IPS-20b (cell line): ENCODE measurements at regions not wholly inside any gene's neighbourhood (a gene's known extent, or its start where the extent isn't known, plus 50 kb on each side); places are given as distances from the start of the nearest gene placed in this dataset.

Source experiments
- H3K27ac ChIP-seq: one replicate; pipeline ENCODE4 v1.5.1; 2013; ENCODE audit warnings: low read length
- H3K27me3 ChIP-seq: 2 replicates; pipeline ENCODE4 v1.6.1; 2013; ENCODE audit warnings: mild to moderate bottlenecking, low read length, inconsistent platforms; ENCODE audit not compliant: insufficient read depth
- H3K36me3 ChIP-seq: 2 replicates; pipeline ENCODE4 v1.6.1; 2013; ENCODE audit warnings: low read depth, mild to moderate bottlenecking, inconsistent platforms, low read length, moderate library complexity; ENCODE audit not compliant: insufficient read depth
- H3K4me1 ChIP-seq: 2 replicates; pipeline ENCODE4 v1.6.1; 2013; ENCODE audit warnings: mild to moderate bottlenecking, control low read depth, inconsistent platforms, low read length, moderate library complexity; ENCODE audit not compliant: insufficient read depth
- H3K4me3 ChIP-seq: 2 replicates; pipeline ENCODE4 v1.5.1; 2013; ENCODE audit warnings: mild to moderate bottlenecking, low read length, inconsistent platforms
- H3K9ac ChIP-seq: 2 replicates; pipeline ENCODE4 v1.6.1; 2013; ENCODE audit warnings: low read depth, mild to moderate bottlenecking, inconsistent platforms, low read length, moderate library complexity
- H3K9me3 ChIP-seq: 2 replicates; pipeline ENCODE4 v1.6.1; 2013; ENCODE audit warnings: mild to moderate bottlenecking, low read depth, low read length, inconsistent platforms; ENCODE audit not compliant: insufficient read depth

DNA sequence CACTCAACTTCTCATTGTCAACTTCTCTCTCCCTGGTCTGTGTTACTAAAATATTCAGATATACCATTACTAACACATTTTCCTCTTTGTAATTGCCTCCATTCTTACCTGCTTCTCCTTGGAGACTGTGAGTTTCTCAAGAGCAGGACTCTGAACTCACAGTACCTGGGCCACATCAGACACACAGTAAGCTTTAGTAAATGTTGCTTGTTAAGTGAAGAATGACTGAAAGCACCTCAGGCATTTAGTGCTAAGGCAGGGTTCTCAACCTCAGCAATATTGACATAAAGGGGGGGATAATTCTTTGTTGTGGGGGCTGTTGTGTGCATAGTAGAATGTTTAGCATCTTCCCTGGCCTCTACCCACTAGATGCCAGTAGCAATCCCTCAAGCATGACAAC lies 72.0 kb upstream of the RAB11FIP2 start:
- Histone ChIP-seq H3K4me3 (no peak overlapping the region), H3K9ac (no peak overlapping the region), H3K4me1 (no peaks in the 10 kb centered on the region), H3K27me3 (no peaks in the 10 kb centered on the region), H3K9me3 (no peaks in the 10 kb centered on the region), H3K27ac (no peak overlapping the region), H3K36me3 (no peaks in the 10 kb centered on the region)

DNA sequence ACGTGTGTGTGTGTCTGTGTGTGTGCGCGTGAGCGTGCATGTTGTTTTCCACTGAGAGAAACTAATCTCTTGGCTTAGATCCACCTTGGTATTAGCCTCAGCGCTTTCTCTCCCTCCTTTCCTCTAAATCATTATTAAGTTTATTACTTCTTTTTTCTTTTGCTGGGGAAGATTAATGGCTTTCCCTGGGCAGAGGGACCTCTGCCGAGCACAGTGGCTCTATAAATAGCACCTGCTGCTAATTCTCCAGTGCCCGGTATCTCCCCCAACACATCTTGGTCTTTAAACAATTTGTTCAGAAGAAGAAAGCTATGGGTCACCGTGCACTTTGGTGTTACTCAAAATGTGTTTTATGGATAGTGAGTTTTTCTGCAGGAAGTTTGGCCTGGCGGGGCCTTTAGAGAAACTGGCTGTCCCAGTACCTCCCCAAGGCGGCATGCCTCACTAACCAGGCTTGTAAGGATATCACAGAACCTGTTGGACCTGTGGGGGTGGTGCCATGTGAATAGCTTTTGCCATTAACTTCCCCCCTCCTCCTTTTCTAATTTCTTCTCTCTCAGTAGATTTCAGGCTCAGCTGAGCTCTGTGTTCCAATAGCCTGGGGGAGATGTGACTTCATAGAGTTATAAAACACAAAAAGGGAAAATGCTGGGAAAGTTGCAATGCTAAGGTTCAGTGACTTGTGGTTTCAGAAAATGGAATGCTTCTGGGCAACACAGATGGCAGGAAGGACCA lies 70.1 kb upstream of the RAB11FIP2 start:
- Histone ChIP-seq H3K36me3 (no peaks in the 10 kb centered on the region), H3K9me3 (no peaks in the 10 kb centered on the region), H3K27ac (no peak overlapping the region), H3K4me1 (no peaks in the 10 kb centered on the region), H3K9ac (no peak overlapping the region), H3K27me3 (no peaks in the 10 kb centered on the region), H3K4me3 (no peak overlapping the region)

DNA sequence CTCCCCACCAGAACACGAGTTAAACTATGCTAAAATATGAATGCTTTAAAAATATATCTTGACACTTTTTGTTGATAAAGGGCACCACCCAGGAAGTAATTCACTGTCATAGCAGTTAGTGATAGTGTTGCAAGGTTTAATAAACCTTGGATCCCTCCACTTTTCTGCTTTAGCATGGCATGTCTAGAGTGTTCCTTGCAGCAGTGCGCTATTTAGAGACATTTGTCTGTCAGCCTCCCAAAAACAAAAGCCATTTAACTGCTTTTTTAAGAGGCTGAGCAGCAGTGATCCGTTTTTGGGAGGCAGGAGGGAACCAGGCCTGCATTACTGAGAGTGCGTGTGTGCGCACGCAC lies 69.6 kb upstream of the RAB11FIP2 start:
- H3K27ac ChIP-seq = no peak overlapping the region
- H3K9me3 ChIP-seq = no peaks in the 10 kb centered on the region
- H3K27me3 ChIP-seq = no peaks in the 10 kb centered on the region
- H3K36me3 ChIP-seq = no peaks in the 10 kb centered on the region
- no peaks in the 10 kb centered on the region for H3K4me1 ChIP-seq
- no peak overlapping the region for H3K9ac ChIP-seq
- H3K4me3 ChIP-seq = no peak overlapping the region

DNA sequence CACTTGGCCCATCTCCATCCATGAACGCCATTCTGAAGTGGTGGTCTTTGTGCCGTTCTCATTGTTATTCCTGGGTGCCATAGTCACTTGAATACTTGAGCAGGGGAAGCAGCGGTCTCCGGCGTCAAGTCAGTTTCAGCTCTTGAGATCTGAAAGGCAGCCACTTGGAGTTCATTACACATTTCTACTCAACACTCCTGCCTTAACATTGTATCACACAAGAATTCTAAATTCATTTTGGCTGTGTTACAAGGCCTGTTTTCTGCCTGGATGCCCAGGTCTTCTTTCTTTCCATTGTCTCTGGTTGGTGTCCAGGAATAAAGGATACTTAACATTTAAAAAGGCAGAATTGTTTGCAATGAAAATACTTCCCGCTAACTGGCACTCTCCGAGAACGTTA lies 69.0 kb upstream of the RAB11FIP2 start:
- H3K4me1 ChIP-seq = no peaks in the 10 kb centered on the region
- no peak overlapping the region for H3K4me3 ChIP-seq
- H3K9me3 ChIP-seq = no peaks in the 10 kb centered on the region
- H3K9ac ChIP-seq = no peak overlapping the region
- no peaks in the 10 kb centered on the region for H3K36me3 ChIP-seq
- no peak overlapping the region for H3K27ac ChIP-seq
- no peaks in the 10 kb centered on the region for H3K27me3 ChIP-seq

DNA sequence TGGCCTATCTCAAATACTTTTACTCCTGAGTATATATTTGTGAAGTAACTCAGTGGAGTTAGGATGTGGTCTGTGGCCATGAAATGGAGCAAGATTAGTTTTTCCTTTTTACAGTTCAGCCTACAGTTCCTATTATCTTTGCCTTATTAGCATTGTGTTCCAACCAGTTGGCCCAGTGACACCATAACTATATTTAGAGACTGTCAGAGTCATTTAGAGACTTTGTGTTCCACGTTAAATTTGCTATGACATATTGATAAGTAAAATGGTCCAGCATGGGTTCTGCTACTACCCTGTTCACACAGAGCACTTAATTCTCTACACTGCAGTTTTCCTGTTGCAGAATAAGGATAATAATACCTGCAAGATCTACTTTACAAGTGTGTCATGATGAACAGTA lies 68.3 kb upstream of the RAB11FIP2 start:
- Histone ChIP-seq H3K9me3 (no peaks in the 10 kb centered on the region), H3K27ac (no peak overlapping the region), H3K4me1 (no peaks in the 10 kb centered on the region), H3K27me3 (no peaks in the 10 kb centered on the region), H3K9ac (no peak overlapping the region), H3K36me3 (no peaks in the 10 kb centered on the region), H3K4me3 (no peak overlapping the region)

DNA sequence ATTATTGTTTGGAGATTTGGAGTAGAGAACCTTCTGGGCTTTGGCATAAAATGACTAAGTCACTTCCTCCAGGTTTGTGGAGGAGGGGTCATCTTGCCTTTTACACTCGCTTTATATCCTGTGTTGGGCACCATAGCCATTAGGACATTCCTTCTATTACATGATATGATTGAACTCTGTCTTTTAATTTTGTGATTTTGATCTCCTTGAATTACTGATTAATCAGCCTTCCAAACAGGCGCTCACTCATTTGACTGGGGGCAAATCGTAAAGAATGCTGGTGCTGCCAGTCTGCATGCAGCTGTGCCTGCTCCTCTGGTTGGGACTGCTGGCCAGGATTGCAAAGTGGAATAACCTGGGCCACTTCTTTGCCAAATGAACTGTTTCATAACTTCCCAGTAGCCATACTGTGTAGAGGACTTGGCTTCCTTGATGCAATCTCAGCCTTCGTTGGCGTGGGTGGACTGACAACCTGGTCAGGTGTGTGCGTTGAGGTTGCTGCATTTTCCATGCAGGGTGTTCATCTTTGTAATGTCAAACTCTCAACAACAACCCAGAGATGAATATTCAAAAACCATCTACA lies 65.9 kb upstream of the RAB11FIP2 start:
- Histone ChIP-seq H3K4me3 (no peak overlapping the region), H3K27ac (no peak overlapping the region), H3K9ac (no peak overlapping the region), H3K27me3 (no peaks in the 10 kb centered on the region), H3K4me1 (0 out of 2 replicates have a peak, but pooled peaks cover 3% of the 10 kb centered on the region), H3K9me3 (no peaks in the 10 kb centered on the region), H3K36me3 (no peaks in the 10 kb centered on the region)

DNA sequence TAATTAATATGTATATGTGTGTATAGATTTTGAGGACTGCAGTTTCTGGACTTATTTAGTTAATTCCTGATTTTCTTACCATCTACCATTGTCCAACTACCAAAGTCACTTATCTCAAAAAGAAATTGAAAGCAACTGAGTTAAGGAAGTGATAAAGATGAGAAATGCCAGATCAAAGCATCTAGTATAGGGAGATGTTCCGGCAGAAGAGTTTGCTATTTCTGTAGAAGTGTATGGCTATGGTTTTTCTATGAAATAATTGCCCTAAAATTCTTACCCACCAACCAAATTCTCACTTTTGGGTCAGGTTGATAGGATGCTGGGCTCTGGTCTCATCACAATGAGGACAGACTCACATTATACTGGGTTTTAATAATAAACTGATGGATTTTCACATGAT lies 64.0 kb upstream of the RAB11FIP2 start:
- Histone ChIP-seq H3K4me3 (no peak overlapping the region), H3K9ac (no peak overlapping the region), H3K27ac (no peak overlapping the region), H3K27me3 (no peaks in the 10 kb centered on the region), H3K36me3 (no peaks in the 10 kb centered on the region), H3K4me1 (0 out of 2 replicates have a peak, but pooled peaks cover 3% of the 10 kb centered on the region), H3K9me3 (no peaks in the 10 kb centered on the region; the same call in 1 of the 2 replicates)

DNA sequence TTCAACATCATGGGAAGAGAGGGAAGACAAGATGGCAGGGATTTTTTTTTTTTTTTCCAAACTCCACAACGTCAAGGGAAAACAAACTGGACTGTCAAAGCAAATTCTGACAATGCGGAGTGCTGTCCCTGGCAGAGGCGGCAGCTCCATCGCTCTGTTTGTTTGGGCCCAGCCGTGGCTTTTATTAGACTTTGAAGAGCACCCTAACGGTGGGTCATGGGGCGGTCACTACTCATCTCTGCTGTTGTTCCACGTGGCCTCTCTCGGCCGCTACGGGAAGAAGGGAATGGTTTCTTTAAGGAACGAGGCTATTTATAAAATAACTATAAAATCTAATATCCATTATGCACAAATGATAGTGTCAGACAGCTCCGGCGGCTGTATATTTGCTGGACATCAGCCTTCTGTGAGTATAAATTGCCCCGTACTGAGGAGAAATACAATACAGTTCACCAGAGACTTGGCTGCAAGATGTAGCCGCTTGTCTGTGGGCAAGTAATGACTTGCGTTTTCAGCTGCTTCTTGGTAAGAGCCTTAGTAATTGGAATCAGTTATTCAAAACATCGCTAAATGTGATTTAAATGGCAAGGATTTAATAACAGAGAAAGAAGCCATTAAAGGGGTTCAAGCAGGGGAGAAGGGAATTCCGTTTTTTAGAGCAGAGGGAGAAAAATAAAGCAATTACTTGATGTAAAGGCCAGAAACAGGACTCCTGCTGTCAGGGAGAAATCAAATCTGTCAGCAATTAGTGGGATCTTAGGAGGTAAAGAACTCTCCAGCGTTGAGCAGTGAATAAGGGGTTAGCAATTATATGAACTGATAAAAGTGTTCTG lies 61.7 kb upstream of the RAB11FIP2 start:
- no peaks in the 10 kb centered on the region for H3K36me3 ChIP-seq
- H3K27ac ChIP-seq = peak overlapping the region; percentile 11
- H3K9me3 ChIP-seq = no peaks in the 10 kb centered on the region; the same call in 1 of the 2 replicates
- H3K27me3 ChIP-seq = no peaks in the 10 kb centered on the region
- H3K9ac ChIP-seq = no peak overlapping the region
- no peak overlapping the region for H3K4me3 ChIP-seq
- H3K4me1 ChIP-seq = 0 out of 2 replicates have a peak, but pooled peaks cover 3% of the 10 kb centered on the region

DNA sequence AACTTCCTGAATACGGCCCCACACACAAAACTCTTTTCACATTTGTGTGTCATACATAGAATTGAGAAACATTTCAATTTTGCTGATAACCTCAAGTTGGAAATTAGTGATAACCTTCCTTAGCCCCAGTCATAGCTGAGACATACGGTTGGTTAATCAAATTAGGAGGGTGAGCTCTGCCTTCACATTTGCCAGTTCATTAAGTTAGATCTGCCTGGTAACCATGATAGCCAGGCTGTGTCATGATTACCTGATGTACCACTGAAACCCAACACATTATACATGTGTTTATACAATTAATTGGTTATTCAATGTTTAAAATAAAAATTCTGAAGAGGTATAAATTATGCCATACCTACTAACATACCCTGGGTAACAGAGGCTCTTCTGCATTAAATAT lies 60.8 kb upstream of the RAB11FIP2 start:
- Histone ChIP-seq H3K4me1 (0 out of 2 replicates have a peak, but pooled peaks cover 3% of the 10 kb centered on the region), H3K27me3 (no peaks in the 10 kb centered on the region), H3K27ac (no peak overlapping the region), H3K36me3 (no peaks in the 10 kb centered on the region), H3K4me3 (no peak overlapping the region), H3K9ac (no peak overlapping the region), H3K9me3 (no peaks in the 10 kb centered on the region; the same call in 1 of the 2 replicates)

DNA sequence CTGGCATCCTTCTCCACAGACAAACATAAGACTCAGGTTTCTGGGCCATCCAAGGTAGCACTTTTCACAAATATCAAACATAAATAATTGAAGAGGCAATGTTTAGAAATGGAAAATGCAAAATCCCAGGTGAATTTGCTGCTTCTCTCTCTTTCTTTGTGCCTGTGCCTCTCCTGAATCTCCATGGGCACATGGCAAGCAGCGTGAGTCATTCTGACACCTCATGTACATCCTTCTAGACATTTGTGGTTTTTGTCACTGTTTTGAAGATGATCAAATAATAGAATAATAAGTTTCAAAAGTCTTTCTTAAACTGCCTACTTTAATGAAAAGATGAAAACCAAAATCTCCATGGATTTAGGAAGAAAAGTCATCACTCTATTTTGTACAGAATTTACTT lies 60.3 kb upstream of the RAB11FIP2 start:
- Histone ChIP-seq H3K9ac (no peak overlapping the region), H3K4me1 (0 out of 2 replicates have a peak, but pooled peaks cover 3% of the 10 kb centered on the region), H3K36me3 (no peaks in the 10 kb centered on the region), H3K27me3 (no peaks in the 10 kb centered on the region), H3K9me3 (no peaks in the 10 kb centered on the region; the same call in 1 of the 2 replicates), H3K4me3 (no peak overlapping the region), H3K27ac (no peak overlapping the region)

DNA sequence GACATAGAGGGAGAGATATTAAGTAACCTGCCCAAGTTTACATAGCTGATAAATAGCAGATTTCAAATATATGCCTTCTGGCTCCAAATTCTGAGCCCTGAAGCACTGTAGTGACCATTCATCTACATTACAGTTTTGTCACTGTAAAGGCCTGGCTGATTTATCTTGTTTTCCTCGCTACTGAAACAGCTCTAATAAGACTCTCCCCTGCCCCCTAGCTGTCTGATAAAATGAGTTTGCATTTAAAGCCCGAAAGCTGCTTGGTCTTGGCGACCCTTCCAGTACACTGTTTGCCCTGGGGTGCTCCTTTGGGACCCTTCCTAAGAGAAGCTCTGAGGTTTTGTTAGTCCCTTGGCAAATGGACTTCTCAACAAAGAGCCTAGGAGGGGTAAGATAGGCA lies 59.7 kb upstream of the RAB11FIP2 start:
- Histone ChIP-seq H3K9ac (no peak overlapping the region), H3K9me3 (no peaks in the 10 kb centered on the region; the same call in 1 of the 2 replicates), H3K36me3 (no peaks in the 10 kb centered on the region), H3K4me1 (0 out of 2 replicates have a peak, but pooled peaks cover 3% of the 10 kb centered on the region), H3K4me3 (no peak overlapping the region), H3K27ac (no peak overlapping the region), H3K27me3 (no peaks in the 10 kb centered on the region)
